ENCODE measurements at regions not wholly inside any gene's neighbourhood (a gene's known extent, or its start where the extent isn't known, plus 50 kb on each side); places are given as distances from the start of the nearest gene placed in this dataset.
"Not testable (repeated sequence)": the region's sequence is repeated elsewhere in the genome, so short reads cannot be mapped to it uniquely, and the experiment has no call there.

DNA sequence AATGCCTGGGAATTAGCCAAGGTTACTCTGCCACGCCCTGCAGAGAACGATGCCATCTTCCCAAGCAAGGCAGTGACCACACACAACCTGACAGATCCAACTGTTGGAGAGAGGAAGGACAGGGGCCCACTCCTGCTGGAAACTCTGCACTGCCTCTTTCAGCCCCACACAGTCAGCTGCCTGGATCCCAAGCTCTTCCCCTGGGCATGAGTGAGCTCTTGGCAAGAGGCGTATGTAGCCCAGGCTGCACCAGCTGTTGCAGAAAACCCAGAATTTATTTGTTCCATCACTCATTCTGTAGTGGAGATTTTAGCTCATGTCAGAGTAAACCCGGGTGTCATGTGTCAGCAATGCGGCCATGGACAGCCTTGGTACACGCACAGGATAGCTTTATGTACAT, 135.1 kb upstream of the TRIM24 start:
- WGBS: 61% methylated on average over 6 of the region's 6 CpGs
- Histone ChIP-seq H3K27ac (no peak overlapping the region), H3K9me3 (no peaks in the 10 kb centered on the region), H3K27me3 (replicated peaks; ENCODE audit: insufficient read depth) (no peaks in the 10 kb centered on the region), H3K4me1 (replicated peaks) (no peaks in the 10 kb centered on the region), H3K36me3 (no peaks in the 10 kb centered on the region), H3K4me3 (no peak overlapping the region)
- DNase-seq (ENCODE audit: low spot score): no peak
- intact Hi-C loops (cut with DNase I): no loop called here
- TF ChIP-seq POLR2AphosphoS5 (IDR thresholded peaks at IDR 0.05) (no peak), POLR2A (IDR thresholded peaks at IDR 0.05) (no peak), CTCF (IDR thresholded peaks at IDR 0.05) (no peak)

GRCh38 chr7:138325434-138325833, 134.6 kb upstream of the TRIM24 start:
- no peaks in the 10 kb centered on the region for H3K4me1 ChIP-seq (replicated peaks)
- no peaks in the 10 kb centered on the region for H3K36me3 ChIP-seq
- H3K9me3 ChIP-seq: no peaks in the 10 kb centered on the region
- TF ChIP-seq POLR2A (IDR thresholded peaks at IDR 0.05) (no peak), CTCF (IDR thresholded peaks at IDR 0.05) (no peak), POLR2AphosphoS5 (IDR thresholded peaks at IDR 0.05) (no peak)
- H3K4me3 ChIP-seq: no peak overlapping the region
- no peak for DNase-seq (ENCODE audit: low spot score)
- H3K27me3 ChIP-seq (replicated peaks; ENCODE audit: insufficient read depth): no peaks in the 10 kb centered on the region
- no peak overlapping the region for H3K27ac ChIP-seq
- 42% methylated on average over 4 of the region's 4 CpGs for WGBS
- intact Hi-C loops (cut with DNase I): no loop called here

DNA sequence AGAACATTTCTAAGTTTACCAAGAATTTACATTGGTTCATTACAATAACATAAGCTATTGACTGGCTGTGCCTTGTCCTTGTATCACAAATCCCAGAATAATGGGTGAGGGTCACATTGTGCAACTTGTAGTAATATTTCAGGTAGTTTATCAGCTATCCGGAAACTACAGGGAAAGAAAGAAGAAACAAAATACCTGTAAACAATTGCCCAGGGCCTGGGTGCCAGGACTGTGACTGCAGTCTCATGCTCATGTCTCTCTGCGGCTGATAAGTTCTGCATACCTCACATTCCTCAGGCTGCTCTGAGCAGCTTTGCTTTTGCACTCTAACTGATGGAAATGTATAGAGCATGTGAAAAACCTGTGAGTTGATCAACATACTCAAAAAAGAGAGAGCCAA, 131.8 kb upstream of the TRIM24 start:
- no peaks in the 10 kb centered on the region for H3K36me3 ChIP-seq
- intact Hi-C loops (cut with DNase I): no loop called here
- TF ChIP-seq POLR2AphosphoS5 (IDR thresholded peaks at IDR 0.05) (no peak), POLR2A (IDR thresholded peaks at IDR 0.05) (no peak), CTCF (IDR thresholded peaks at IDR 0.05) (no peak)
- 66% methylated on average over 2 of the region's 2 CpGs for WGBS
- H3K9me3 ChIP-seq: no peaks in the 10 kb centered on the region
- H3K4me1 ChIP-seq (replicated peaks): no peaks in the 10 kb centered on the region
- no peak overlapping the region for H3K4me3 ChIP-seq
- no peaks in the 10 kb centered on the region for H3K27me3 ChIP-seq (replicated peaks; ENCODE audit: insufficient read depth)
- DNase-seq (ENCODE audit: low spot score): no peak
- no peak overlapping the region for H3K27ac ChIP-seq

- DNase-seq (ENCODE audit: low spot score); H3K27ac ChIP-seq; H3K4me3 ChIP-seq; intact Hi-C loops (cut with DNase I); H3K9me3 ChIP-seq; H3K27me3 ChIP-seq (replicated peaks; ENCODE audit: insufficient read depth); H3K4me1 ChIP-seq (replicated peaks); H3K36me3 ChIP-seq: not testable (repeated sequence)
- WGBS: 95% methylated on average over 5 of the region's 5 CpGs
Observed at GRCh38 chr7:138332850-138333249, 127.2 kb upstream of the TRIM24 start.

GRCh38 chr7:138338361-138338760, 121.7 kb upstream of the TRIM24 start:
- Histone ChIP-seq H3K27me3 (replicated peaks; ENCODE audit: insufficient read depth) (no peaks in the 10 kb centered on the region), H3K27ac (no peak overlapping the region), H3K36me3 (no peaks in the 10 kb centered on the region), H3K9me3 (no peaks in the 10 kb centered on the region), H3K4me1 (replicated peaks) (no peaks in the 10 kb centered on the region), H3K4me3 (no peak overlapping the region)
- TF ChIP-seq POLR2A (IDR thresholded peaks at IDR 0.05) (no peak), CTCF (IDR thresholded peaks at IDR 0.05) (no peak), POLR2AphosphoS5 (IDR thresholded peaks at IDR 0.05) (no peak)
- DNase-seq (ENCODE audit: low spot score): no peak
- intact Hi-C loops (cut with DNase I): no loop called here

DNA sequence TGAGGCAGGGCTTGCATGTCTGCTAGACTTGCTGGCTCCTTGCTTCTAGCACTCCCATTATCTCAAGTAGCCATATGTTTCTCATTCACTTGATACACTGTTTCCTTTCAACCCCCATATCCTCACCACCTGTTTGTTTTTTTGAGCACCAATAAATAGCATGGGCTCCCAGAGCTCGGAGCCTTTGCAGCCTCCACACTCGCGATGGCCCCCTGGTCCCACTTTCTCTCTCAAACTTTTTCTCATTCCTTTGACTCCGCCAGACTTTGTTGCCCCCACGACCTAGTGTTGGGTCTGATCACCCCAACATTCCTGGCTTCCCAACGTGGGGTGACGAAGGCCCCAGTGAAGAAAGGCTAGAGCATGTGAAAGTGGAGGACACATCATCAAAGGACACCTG, 120.8 kb upstream of the TRIM24 start:
- intact Hi-C loops (cut with DNase I); H3K27ac ChIP-seq: not testable (repeated sequence)
- WGBS: 94% methylated on average over 7 of the region's 7 CpGs

More for the DNA sequence above, 120.8 kb upstream of the TRIM24 start:
- not testable (repeated sequence) for H3K4me1 ChIP-seq (replicated peaks); H3K36me3 ChIP-seq; H3K9me3 ChIP-seq; H3K4me3 ChIP-seq; H3K27me3 ChIP-seq (replicated peaks; ENCODE audit: insufficient read depth); DNase-seq (ENCODE audit: low spot score)
